Upper lobe of right lung (tissue), 1 donor: ENCODE measurements at regions not wholly inside any gene's neighbourhood (a gene's known extent, or its start where the extent isn't known, plus 50 kb on each side); places are given as distances from the start of the nearest gene placed in this dataset.
"Not testable (repeated sequence)": the region's sequence is repeated elsewhere in the genome, so short reads cannot be mapped to it uniquely, and the experiment has no call there.

Experiments
- ATAC-seq: fragments of 200-7000 bp; cut with Tn5 transposase; one replicate; pipeline ENCODE4 v1.9.1; 2020; ENCODE audit warnings: mild to moderate bottlenecking, moderate library complexity
- DNase-seq: peaks from one replicate; pipeline ENCODE4 v3.0.0-alpha.2; 2020
- H3K27ac ChIP-seq: fragments of 200-600 bp; one replicate; pipeline ENCODE4 v1.8.0; 2022
- H3K27me3 ChIP-seq: fragments of 200-600 bp; one replicate; pipeline ENCODE4 v1.8.0; 2022; ENCODE audit warnings: mild to moderate bottlenecking
- H3K36me3 ChIP-seq: fragments of 200-600 bp; one replicate; pipeline ENCODE4 v1.8.0; 2022
- H3K4me1 ChIP-seq: fragments of 200-600 bp; one replicate; pipeline ENCODE4 v1.8.0; 2022
- H3K4me3 ChIP-seq: fragments of 200-600 bp; one replicate; pipeline ENCODE4 v1.8.0; 2022; ENCODE audit warnings: mild to moderate bottlenecking
- H3K9me3 ChIP-seq: fragments of 200-600 bp; one replicate; pipeline ENCODE4 v1.8.0; 2022
- CTCF ChIP-seq: fragments of 200-600 bp; IDR thresholded peaks from one replicate; pipeline ENCODE4 v1.8.0; 2022; ENCODE audit warnings: antibody characterized with exemption
- intact Hi-C: fragments of 100-400 bp; cut with DNase I; formaldehyde crosslinking; loops from one replicate; pipeline ENCODE4 v1.11.0; 2022
- donor health status: DM: no; HTN: yes; CAD: no; lungs with severe emphysema.

- ATAC-seq (no peak), DNase-seq (no peak)
- no peaks in the 10 kb centered on the region for H3K4me1 ChIP-seq
- H3K36me3 ChIP-seq, result no peaks in the 10 kb centered on the region
- no peaks in the 10 kb centered on the region for H3K9me3 ChIP-seq
- no peak overlapping the region for H3K27ac ChIP-seq
- TF ChIP-seq CTCF, result no peak
- intact Hi-C loops, result no loop called here
- H3K27me3 ChIP-seq, result no peaks in the 10 kb centered on the region
- no peak overlapping the region for H3K4me3 ChIP-seq
Observed at GRCh38 chr6:51116723-51117122, 298.1 kb downstream of the TFAP2B start.

- no peaks in the 10 kb centered on the region for H3K4me1 ChIP-seq
- H3K4me3 ChIP-seq, result no peak overlapping the region
- DNase-seq (no peak), ATAC-seq (no peak)
- H3K36me3 ChIP-seq, result no peaks in the 10 kb centered on the region
- intact Hi-C loops, result no loop called here
- no peak for TF ChIP-seq CTCF
- H3K27me3 ChIP-seq, result no peaks in the 10 kb centered on the region
- no peaks in the 10 kb centered on the region for H3K9me3 ChIP-seq
- no peak overlapping the region for H3K27ac ChIP-seq
Observed at GRCh38 chr6:51118792-51119191, 300.1 kb downstream of the TFAP2B start.

GRCh38 chr6:51120016-51120415 is 301.3 kb downstream of the TFAP2B start:
- Histone ChIP-seq H3K9me3 (no peaks in the 10 kb centered on the region), H3K27ac (no peak overlapping the region), H3K4me1 (no peaks in the 10 kb centered on the region), H3K27me3 (no peaks in the 10 kb centered on the region), H3K36me3 (no peaks in the 10 kb centered on the region), H3K4me3 (no peak overlapping the region)
- DNase-seq (no peak), ATAC-seq (no peak)
- TF ChIP-seq CTCF, result no peak
- intact Hi-C loops, result no loop called here

GRCh38 chr6:51121380-51121976 is 302.8 kb downstream of the TFAP2B start:
- H3K27me3 ChIP-seq, DNase-seq, intact Hi-C loops, H3K9me3 ChIP-seq, H3K4me3 ChIP-seq, H3K36me3 ChIP-seq, H3K4me1 ChIP-seq, H3K27ac ChIP-seq, ATAC-seq: not testable (repeated sequence)

GRCh38 chr6:51129043-51129442 is 310.4 kb downstream of the TFAP2B start:
- Histone ChIP-seq H3K36me3 (no peaks in the 10 kb centered on the region), H3K4me3 (no peak overlapping the region), H3K9me3 (no peaks in the 10 kb centered on the region), H3K27me3 (no peaks in the 10 kb centered on the region), H3K27ac (no peak overlapping the region), H3K4me1 (no peaks in the 10 kb centered on the region)
- DNase-seq (no peak), ATAC-seq (no peak)
- no peak for TF ChIP-seq CTCF
- intact Hi-C loops, result no loop called here

- DNase-seq (no peak), ATAC-seq (no peak)
- Histone ChIP-seq H3K4me3 (no peak overlapping the region), H3K4me1 (no peaks in the 10 kb centered on the region), H3K27me3 (no peaks in the 10 kb centered on the region), H3K27ac (no peak overlapping the region), H3K9me3 (no peaks in the 10 kb centered on the region), H3K36me3 (no peaks in the 10 kb centered on the region)
- intact Hi-C loops, result no loop called here
- no peak for TF ChIP-seq CTCF
Observed at GRCh38 chr6:51137777-51138176, 319.1 kb downstream of the TFAP2B start.
